HG03469 (cell line): ENCODE measurements at regions not wholly inside any gene's neighbourhood (a gene's known extent, or its start where the extent isn't known, plus 50 kb on each side); places are given as distances from the start of the nearest gene placed in this dataset.

Experiments
- ATAC-seq: cut with Tn5 transposase; IDR thresholded peaks from one replicate; pipeline ENCODE4 v1.9.1; 2021; ENCODE audit warnings: mild to moderate bottlenecking, moderate library complexity, moderate number of reproducible peaks; ENCODE audit not compliant: unreplicated experiment

GRCh38 chr3:43865887-43866528 lies 175.3 kb downstream of the ABHD5 start:
- no peak for ATAC-seq

GRCh38 chr3:43866529-43867353 lies 176.0 kb downstream of the ABHD5 start:
- no peak for ATAC-seq

- no peak for ATAC-seq
These were observed 176.8 kb downstream of the ABHD5 start for GRCh38 chr3:43867436-43868072.

GRCh38 chr3:43869491-43869890 lies 178.8 kb downstream of the ABHD5 start:
- ATAC-seq: no peak

GRCh38 chr3:43870120-43870519 lies 179.4 kb downstream of the ABHD5 start:
- no peak for ATAC-seq

- ATAC-seq: no peak
These were observed 180.3 kb downstream of the ABHD5 start for GRCh38 chr3:43870844-43871626.

- no peak for ATAC-seq
These were observed 181.0 kb downstream of the ABHD5 start for GRCh38 chr3:43871627-43872245.

GRCh38 chr3:43872301-43872700 lies 181.6 kb downstream of the ABHD5 start:
- no peak for ATAC-seq

GRCh38 chr3:43872901-43873300 lies 182.2 kb downstream of the ABHD5 start:
- no peak for ATAC-seq

- no peak for ATAC-seq
These were observed 183.0 kb downstream of the ABHD5 start for GRCh38 chr3:43873723-43874122.

GRCh38 chr3:43874290-43874689 lies 183.6 kb downstream of the ABHD5 start:
- ATAC-seq: no peak

- no peak for ATAC-seq
These were observed 184.0 kb downstream of the ABHD5 start for GRCh38 chr3:43874731-43875130.

GRCh38 chr3:43876648-43877047 lies 185.9 kb downstream of the ABHD5 start:
- ATAC-seq: no peak

- no peak for ATAC-seq
These were observed 188.4 kb downstream of the ABHD5 start for GRCh38 chr3:43879166-43879565.

GRCh38 chr3:43882976-43883680 lies 192.4 kb downstream of the ABHD5 start:
- ATAC-seq: no peak

- ATAC-seq: no peak
These were observed 193.1 kb downstream of the ABHD5 start for GRCh38 chr3:43883729-43884396.

- ATAC-seq: no peak
These were observed 193.8 kb downstream of the ABHD5 start for GRCh38 chr3:43884581-43884980.

GRCh38 chr3:43885908-43886618 lies 195.3 kb downstream of the ABHD5 start:
- ATAC-seq: no peak

GRCh38 chr3:43892061-43892460 lies 201.3 kb downstream of the ABHD5 start:
- no peak for ATAC-seq
